ENCODE measurements at regions not wholly inside any gene's neighbourhood (a gene's known extent, or its start where the extent isn't known, plus 50 kb on each side); places are given as distances from the start of the nearest gene placed in this dataset.

DNA sequence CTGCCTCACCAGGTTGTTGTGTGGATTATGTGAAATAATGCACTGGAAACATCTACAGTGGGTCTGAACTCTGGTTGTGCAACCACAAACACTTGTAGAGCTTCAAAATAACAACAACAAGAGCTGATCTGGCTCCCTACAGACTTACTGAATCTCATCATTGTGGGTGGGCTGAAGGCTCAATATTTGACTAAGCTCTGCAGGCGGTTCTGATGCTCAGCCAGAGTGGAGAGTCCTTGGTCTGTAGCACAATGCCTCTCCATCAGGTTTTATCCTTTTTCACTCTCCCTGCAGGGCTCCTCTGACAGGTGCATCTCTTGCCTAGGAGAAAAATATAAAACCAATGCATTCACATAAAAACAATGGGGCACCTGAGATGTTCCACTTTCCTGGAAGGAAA lies 456.3 kb upstream of the ONECUT1 start:
- H3K9ac ChIP-seq (ENCODE audit: low read length): no peak overlapping the region
- H4K20me1 ChIP-seq (ENCODE audit: insufficient read depth): no peaks in the 10 kb centered on the region
- no peaks in the 10 kb centered on the region for H3K9me2 ChIP-seq (ENCODE audit: insufficient read depth)
- POLR2A ChIA-PET: no interaction called here
- H3K4me1 ChIP-seq (ENCODE audit: control insufficient read depth in 1 of 2, insufficient read depth in 2 of 2, low read length in 2 of 2): no peaks in the 10 kb centered on the region
- H3K4me2 ChIP-seq (ENCODE audit: low read length): no peak overlapping the region
- CTCF ChIA-PET: no interaction called here
- no peak overlapping the region for H2AFZ ChIP-seq (ENCODE audit: low read depth, low read length, poor library complexity, severe bottlenecking)
- no peak for ATAC-seq
- RAD21 ChIA-PET (ENCODE audit: low non-redundant PET in 1 of 2, low total read pairs in 2 of 2, uncharacterized antibody in 2 of 2, unreplicated experiment in 2 of 2): no interaction called here
- intact Hi-C loops (cut with micrococcal nuclease): no loop called here
- TF ChIP-seq, protein P1, sequence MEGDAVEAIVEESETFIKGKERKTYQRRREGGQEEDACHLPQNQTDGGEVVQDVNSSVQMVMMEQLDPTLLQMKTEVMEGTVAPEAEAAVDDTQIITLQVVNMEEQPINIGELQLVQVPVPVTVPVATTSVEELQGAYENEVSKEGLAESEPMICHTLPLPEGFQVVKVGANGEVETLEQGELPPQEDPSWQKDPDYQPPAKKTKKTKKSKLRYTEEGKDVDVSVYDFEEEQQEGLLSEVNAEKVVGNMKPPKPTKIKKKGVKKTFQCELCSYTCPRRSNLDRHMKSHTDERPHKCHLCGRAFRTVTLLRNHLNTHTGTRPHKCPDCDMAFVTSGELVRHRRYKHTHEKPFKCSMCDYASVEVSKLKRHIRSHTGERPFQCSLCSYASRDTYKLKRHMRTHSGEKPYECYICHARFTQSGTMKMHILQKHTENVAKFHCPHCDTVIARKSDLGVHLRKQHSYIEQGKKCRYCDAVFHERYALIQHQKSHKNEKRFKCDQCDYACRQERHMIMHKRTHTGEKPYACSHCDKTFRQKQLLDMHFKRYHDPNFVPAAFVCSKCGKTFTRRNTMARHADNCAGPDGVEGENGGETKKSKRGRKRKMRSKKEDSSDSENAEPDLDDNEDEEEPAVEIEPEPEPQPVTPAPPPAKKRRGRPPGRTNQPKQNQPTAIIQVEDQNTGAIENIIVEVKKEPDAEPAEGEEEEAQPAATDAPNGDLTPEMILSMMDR (IDR thresholded peaks at IDR 0.05 in 2 of 3, conservative IDR thresholded peaks at IDR 0.05 in 1 of 3; ENCODE audit: borderline replicate concordance in 1 of 3, insufficient read depth in 1 of 3, low read depth in 2 of 3, low read length in 2 of 3): no peak
- TF ChIP-seq RAD21 (IDR thresholded peaks at IDR 0.05; ENCODE audit: low read depth) (no peak), EZH2 (IDR thresholded peaks at IDR 0.05) (no peak), POLR2A (IDR thresholded peaks at IDR 0.05; ENCODE audit: borderline replicate concordance, extremely low read depth, insufficient read depth, insufficient read length) (no peak), SRF (IDR thresholded peaks at IDR 0.05; ENCODE audit: low read depth) (no peak), FOSL1 (IDR thresholded peaks at IDR 0.05; ENCODE audit: low read depth) (no peak), CBX3 (IDR thresholded peaks at IDR 0.05; ENCODE audit: low read depth) (no peak), EZH2phosphoT487 (IDR thresholded peaks at IDR 0.05; ENCODE audit: borderline replicate concordance) (no peak), JUND (IDR thresholded peaks at IDR 0.05) (no peak), SIN3A (IDR thresholded peaks at IDR 0.05; ENCODE audit: low read depth) (no peak)
- TF ChIP-seq, protein P2, sequence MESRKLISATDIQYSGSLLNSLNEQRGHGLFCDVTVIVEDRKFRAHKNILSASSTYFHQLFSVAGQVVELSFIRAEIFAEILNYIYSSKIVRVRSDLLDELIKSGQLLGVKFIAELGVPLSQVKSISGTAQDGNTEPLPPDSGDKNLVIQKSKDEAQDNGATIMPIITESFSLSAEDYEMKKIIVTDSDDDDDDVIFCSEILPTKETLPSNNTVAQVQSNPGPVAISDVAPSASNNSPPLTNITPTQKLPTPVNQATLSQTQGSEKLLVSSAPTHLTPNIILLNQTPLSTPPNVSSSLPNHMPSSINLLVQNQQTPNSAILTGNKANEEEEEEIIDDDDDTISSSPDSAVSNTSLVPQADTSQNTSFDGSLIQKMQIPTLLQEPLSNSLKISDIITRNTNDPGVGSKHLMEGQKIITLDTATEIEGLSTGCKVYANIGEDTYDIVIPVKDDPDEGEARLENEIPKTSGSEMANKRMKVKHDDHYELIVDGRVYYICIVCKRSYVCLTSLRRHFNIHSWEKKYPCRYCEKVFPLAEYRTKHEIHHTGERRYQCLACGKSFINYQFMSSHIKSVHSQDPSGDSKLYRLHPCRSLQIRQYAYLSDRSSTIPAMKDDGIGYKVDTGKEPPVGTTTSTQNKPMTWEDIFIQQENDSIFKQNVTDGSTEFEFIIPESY (IDR thresholded peaks at IDR 0.05; ENCODE audit: extremely low read depth, insufficient replicate concordance, low read length): no peak
- TF ChIP-seq, protein P3, sequence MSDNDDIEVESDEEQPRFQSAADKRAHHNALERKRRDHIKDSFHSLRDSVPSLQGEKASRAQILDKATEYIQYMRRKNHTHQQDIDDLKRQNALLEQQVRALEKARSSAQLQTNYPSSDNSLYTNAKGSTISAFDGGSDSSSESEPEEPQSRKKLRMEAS (IDR thresholded peaks at IDR 0.05): no peak
- H3K27ac ChIP-seq (ENCODE audit: low read depth, low read length): no peak overlapping the region
- no peak for DNase-seq (ENCODE audit: low read depth, low spot score)
- no peak overlapping the region for H3K4me3 ChIP-seq (replicated peaks in 1 of 2; ENCODE audit: low read depth in 1 of 2, low read length in 2 of 2)
- H3K79me2 ChIP-seq (ENCODE audit: insufficient read depth, low read length): no peaks in the 10 kb centered on the region
- H3K36me3 ChIP-seq (ENCODE audit: control insufficient read depth in 1 of 2, insufficient read depth in 2 of 2, low read length in 2 of 2): no peaks in the 10 kb centered on the region
- no TSS peak for BruUV-seq (replicated peaks)
- H3K9me3 ChIP-seq (ENCODE audit: control insufficient read depth in 1 of 2, insufficient read depth in 1 of 2, low read depth in 1 of 2, low read length in 2 of 2): no peaks in the 10 kb centered on the region
- H3K27me3 ChIP-seq (ENCODE audit: insufficient read depth, low read length): 0 out of 2 replicates have a peak, but pooled peaks cover 3% of the 10 kb centered on the region
